Activated CD8-positive, alpha-beta memory T cell treated with anti-CD3 and anti-CD28 coated beads, Interleukin-2, amount 50 U/mL, for 24 hours (primary cell): ENCODE measurements at regions not wholly inside any gene's neighbourhood (a gene's known extent, or its start where the extent isn't known, plus 50 kb on each side); places are given as distances from the start of the nearest gene placed in this dataset.

Source experiments
- DNase-seq: peaks from one replicate; pipeline ENCODE4 v3.0.0-alpha.2; 2020; ENCODE audit errors: extremely low read depth

DNA sequence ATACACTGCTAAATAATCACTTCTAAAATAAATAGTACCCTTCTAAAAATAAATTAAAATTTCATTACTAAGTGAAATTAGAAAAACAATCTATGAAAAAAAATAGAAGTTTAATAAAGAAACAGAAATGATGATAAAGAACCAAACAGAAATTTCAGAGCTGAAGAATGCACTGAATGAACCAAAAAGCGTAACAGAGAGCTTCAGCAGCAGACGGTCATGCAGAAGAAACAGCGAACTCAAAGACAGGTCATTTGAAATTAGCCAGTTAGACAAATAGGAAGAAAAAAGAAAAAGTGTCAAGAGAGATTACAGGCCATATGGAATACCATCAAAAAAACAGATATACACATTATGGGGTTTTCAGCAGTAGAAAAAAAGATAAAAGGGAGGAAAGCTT, 706.7 kb downstream of the TBC1D32 start:
- DNase-seq: no peak

DNA sequence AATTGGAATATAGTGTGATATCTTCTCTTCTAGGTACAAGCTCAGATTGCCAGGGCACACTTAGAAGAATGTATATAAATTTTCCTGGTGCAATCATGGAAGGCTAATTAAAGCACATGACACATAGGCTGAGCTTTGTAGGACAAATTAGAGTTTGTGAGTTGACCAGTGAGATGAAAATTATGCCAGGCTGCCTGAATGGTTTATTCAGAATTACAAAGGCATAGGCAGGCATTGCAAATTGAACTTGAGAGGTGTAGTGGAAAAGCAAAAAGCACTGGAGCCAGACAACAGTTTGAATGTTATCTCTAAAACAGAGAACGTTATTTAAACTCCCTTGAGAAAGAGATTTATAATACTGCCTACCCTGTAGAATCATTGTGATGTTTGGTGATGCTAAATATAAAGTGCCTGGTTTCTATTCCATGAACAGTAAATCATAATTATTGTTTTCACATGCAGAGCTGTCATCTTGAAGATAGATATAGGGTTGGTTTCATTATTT, 712.1 kb downstream of the TBC1D32 start:
- no peak for DNase-seq

- no peak for DNase-seq
Measured at GRCh38 chr6:120620900-120621299, 713.4 kb downstream of the TBC1D32 start.

GRCh38 chr6:120615238-120615637, 719.0 kb downstream of the TBC1D32 start:
- no peak for DNase-seq

DNA sequence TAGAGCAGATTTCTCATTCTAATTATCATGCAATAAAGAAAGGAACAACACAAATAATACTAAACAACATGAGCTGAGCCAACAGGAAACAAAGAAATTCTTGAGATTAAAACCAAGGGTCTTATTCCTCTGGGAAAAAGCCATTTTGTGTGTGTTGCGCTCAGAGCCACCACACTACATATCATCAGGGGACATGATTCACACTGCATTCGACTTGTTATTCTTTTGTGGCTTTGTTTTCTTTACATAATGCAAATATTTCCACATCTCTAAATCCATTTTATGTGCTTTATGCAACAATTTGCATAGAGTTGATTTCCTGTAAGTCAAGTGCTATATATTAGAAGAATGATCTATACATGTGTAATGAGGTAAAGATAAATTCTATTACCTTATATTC, 719.6 kb downstream of the TBC1D32 start:
- DNase-seq: no peak

DNA sequence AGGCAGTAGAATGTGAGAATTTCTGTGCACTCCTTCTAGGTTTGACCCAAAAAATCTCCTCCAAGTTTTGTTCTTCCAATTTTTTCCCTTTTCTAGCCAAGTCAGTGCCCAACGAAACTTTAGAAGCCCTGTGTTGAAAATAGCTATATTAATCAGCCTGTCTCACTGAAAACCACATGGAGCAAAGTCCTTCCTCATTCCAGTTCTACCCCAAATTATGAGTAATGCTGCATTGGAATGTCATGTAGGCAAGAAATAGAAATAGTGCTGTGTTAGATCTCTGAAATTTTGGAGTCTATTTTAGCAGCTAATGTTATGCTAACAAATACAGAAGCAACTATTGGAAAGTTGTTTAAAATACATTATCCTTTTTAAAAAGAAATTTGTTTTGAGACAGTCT, 725.5 kb downstream of the TBC1D32 start:
- DNase-seq: no peak

GRCh38 chr6:120606743-120607142, 727.5 kb downstream of the TBC1D32 start:
- DNase-seq: no peak

DNA sequence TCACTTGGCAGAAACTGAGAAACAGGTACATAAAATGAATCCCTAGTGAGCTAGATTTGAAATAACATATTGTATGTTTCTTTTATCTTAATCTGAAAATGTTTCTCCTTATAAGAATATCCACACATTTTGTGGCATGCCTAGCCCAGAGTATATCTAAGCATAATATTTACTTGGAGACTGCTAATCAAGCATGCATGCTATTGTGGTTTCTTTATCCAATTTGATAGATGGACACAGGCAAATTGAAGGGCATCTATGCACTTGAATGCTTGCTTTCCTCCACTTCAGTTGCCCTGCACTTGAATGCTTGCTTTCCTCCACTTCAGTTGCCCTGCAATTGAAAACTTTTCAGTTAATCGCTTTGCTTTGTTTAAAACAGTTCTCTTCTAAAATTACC, 729.8 kb downstream of the TBC1D32 start:
- DNase-seq: no peak

DNA sequence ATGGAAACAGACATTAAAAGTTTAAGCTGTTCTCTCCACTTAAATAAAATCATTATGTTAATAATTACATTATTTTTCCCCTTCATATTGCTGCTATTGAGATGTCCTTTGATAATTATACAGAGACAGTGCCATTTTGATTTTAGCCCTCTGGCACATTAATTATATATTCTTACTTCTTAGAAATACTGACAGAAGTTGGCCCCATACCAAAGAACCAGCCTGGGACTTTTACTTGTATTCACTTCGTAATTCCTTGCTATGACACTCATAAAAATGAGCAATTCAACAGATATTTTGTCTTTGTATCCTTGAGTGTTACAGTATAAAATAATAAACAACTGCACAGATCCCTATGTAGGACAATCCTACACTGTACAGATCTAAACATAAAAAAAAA, 743.7 kb downstream of the TBC1D32 start:
- DNase-seq: no peak

DNA sequence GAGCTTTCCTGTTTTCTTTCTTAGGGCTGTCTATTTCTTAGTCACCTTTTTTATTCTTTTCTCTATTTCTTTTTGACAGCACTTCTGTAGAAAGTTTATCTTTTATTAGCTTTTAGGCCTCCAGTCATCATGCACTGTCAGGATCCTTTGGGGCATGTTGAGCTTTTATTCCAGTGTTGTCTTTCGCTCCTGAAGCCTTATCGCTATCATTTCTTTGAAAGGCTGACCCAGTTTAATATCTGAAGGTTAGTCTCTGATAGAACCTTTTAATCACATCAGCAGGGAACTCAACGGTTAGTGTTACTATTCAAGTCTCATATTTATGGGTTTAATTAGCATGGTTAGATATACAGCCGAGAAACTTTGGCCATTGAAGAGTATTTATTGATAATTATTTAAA, 745.9 kb downstream of the TBC1D32 start:
- no peak for DNase-seq

DNA sequence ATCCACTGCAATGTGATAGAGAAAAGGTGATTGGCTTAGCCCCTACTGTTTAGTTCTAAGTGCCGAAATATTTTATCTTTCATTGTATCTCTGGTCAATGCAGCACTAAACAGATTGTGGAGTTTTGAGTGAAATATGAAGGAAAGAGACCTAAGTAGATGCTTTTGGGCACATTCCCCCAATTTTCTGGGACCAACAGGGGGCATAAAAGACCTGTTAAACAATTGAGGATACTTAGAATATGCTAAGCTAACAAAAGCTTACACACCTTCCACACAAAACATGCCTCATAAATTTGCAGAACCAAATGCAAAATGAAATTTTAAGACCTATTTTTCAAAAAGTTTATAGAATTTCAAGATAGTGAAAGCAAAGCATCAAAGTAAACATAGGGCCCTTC, 746.9 kb downstream of the TBC1D32 start:
- DNase-seq: no peak

DNA sequence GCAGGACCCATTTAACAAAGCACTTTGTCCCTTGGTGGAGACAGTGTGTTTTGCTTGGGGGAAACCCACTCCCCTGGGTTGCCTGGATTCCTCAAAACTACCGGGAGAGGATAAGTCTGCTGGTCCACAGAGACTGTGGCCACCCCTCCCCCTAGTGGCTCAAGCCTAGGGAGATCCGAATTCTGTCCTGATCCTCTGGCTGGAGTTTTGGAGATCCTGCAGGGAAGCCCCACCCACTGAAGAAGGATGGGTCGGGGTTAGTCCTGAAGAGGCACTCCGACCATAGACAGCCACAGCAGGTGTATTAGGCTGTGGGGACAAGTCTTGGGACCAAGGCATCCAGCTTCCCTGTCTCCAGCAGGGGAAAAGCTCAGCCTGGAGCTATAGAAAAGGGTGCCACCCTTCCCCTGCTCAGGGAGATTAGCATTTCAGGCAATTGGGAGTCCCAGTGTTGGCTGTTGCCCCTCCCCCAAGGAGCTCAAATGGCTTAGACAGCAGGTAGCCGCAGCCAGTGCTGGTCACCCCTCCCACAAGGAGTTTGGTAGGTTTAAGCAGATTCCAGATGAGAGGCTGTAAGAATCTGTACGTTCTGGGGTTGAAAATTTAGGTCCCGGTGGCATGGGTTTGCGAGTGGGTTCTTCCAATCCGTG, 750.0 kb downstream of the TBC1D32 start:
- DNase-seq: no peak

- no peak for DNase-seq
Measured at GRCh38 chr6:120576061-120576460, 758.2 kb downstream of the TBC1D32 start.

DNA sequence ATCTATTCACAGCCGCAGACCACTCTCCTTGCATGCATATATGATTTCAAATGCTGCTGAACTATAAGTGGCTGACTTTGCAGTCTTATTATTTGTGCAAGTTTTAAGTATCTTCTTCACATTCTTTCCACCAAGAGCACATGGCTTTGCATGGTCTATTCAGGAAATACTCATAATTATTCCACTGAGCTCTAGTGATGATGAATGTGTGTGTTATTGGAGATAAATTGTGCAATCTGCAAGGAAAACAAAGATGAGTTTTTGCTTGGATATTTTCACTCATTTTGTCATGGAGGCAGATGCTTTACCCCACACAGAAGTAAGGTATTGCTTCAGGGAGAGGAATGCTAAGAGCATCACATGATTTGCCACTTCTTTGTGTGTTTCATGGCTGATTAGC, 764.6 kb downstream of the TBC1D32 start:
- no peak for DNase-seq

DNA sequence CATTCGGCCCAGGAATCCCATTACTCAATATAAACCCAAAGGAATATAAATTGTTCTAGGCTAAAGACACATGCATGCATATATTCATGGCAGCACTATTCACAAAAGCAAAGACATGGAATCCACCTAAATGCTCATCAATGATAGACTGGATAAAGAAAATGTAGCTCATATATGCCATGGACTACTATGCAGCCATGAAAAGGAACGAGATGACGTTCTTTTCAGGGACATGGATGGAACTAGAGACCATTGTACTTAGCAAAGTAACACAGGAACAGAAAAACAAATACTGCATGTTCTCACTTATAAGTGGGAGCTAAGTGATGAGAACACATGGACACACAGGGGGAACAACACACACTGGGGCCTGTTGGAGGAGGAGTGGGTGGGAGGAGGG, 769.5 kb downstream of the TBC1D32 start:
- DNase-seq: no peak

- DNase-seq: no peak
Measured at GRCh38 chr6:120558294-120558693, 776.0 kb downstream of the TBC1D32 start.

DNA sequence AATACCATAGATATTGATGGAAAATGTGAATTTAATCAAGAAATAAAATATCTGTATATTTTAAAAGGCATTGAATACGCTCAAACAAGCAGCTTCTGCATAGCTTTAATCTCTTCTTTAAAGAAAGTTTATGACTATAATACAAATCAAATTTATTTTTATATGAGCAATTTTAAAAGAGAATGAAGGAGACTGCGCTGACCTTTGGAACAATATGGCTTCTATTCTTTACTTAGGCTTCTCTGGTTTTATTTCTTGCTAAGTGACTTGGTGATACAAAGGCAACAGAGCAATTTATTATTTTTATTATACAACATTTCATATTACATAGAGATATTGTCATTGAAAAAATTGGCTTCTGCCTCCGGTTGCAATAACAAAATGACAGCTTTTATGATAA, 776.7 kb downstream of the TBC1D32 start:
- no peak for DNase-seq

DNA sequence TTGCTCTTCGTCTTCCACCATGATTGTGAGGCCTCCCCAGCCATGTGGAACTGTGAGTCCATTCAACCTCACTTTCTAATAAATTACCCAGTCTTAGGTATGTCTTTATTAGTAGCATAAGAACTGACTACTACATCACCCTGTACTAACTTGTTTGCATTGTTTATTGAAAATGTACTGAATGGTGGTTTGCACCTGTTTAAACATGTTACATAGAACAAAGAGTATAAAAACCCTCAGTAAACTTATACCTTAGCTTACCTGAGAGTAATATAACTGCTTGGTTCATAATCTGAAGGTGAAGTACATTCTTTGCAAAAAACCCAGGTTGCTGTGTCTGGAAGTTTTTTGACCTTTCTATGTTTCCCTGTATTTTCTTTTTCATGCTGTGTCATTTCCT, 777.8 kb downstream of the TBC1D32 start:
- DNase-seq: no peak

- DNase-seq: no peak
Measured at GRCh38 chr6:120553353-120553752, 780.9 kb downstream of the TBC1D32 start.

GRCh38 chr6:120545353-120545752, 788.9 kb downstream of the TBC1D32 start:
- DNase-seq: no peak

GRCh38 chr6:120534954-120535353, 799.3 kb downstream of the TBC1D32 start:
- DNase-seq: no peak

DNA sequence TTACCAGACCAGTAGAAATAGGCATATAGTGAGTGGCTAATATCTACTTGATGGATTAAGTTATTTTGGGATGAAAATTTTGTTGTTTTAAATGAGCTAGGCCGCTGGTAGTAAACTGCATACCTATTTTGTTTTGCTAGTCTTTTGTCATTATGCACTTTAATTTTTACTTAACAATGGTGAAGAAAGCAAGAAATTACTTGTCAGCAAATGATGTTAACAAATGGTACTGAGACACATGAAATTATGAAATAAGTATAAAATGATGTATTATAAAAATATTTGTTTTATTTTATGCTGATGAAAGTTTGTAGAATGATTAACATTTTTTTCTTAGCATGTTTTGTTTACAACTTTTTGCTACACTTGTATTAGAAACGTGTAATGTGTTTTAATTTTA, 807.7 kb downstream of the TBC1D32 start:
- no peak for DNase-seq

DNA sequence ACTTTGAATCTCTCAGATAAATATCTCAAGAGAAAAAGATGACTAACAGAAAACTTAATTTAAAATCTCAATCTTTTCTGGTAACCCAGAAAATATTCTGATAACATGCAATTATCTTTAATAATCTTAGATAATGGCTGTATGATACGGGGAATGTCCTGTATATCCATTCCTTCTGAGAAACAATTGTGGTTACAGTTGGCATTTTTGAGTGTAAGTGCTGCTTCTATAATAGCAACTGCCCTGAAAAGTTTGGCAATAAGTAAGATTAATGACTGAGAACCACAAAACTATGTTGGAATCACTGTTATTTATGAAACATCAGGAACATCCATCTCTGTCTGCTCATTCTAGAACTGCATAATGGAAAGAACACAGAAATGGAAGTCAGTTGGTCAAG, 819.7 kb downstream of the TBC1D32 start:
- no peak for DNase-seq

DNA sequence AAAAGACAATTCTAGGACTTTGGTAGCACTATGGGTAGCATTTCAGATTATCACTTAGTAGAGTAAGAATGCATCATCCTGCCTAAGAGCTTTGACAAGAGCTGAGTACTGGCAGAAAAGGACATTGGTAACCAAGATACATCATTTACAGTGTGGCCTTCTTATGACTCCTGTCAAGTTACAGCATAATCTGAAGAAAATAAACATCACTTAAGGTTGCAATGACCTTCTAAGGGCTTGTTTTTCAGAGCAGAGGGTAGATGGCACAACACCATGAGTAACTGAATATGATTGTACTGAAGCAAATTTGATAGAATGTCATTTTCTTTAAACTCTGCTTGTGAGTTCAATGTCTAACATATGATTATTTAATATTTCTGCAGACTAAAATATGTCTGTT, 822.6 kb downstream of the TBC1D32 start:
- DNase-seq: no peak
